Endothelial cell of umbilical vein (primary cell): ENCODE measurements at regions not wholly inside any gene's neighbourhood (a gene's known extent, or its start where the extent isn't known, plus 50 kb on each side); places are given as distances from the start of the nearest gene placed in this dataset.

Source experiments
- BruUV-seq: library from RNA; stranded (reverse); fragments of 400-500 nt; replicated peaks from 2 replicates; lab custom pipeline; 2021; lab: Mats Ljungman, UMichigan
- CTCF ChIA-PET: fragments of 300-600, 350-600 bp; sonication (Branson Sonifier 250); formaldehyde crosslinking; loops from one replicate; lab custom pipeline; 2021; ENCODE audit warnings: antibody characterized with exemption, inconsistent platforms; lab: Charles Lee
- POLR2A ChIA-PET: fragments of 300-600, 350-600 bp; sonication (Branson Sonifier 250); formaldehyde crosslinking; loops from one replicate; lab custom pipeline; 2021; ENCODE audit warnings: antibody characterized with exemption, inconsistent platforms; lab: Charles Lee
- DNase-seq: peaks from one replicate; pipeline ENCODE4 v3.0.0-alpha.2; 2011; ENCODE audit warnings: low read depth, low spot score
- FAIRE-seq: peaks from 2 replicates; lab custom pipeline; 2011; peaks lifted over from hg19 to GRCh38; lab: Jason Lieb, UNC
- H2AFZ ChIP-seq: 2 replicates; pipeline ENCODE4 v1.6.0; 2012; ENCODE audit warnings: low read depth, low read length, control low read depth, inconsistent platforms
- H3K27ac ChIP-seq: 2 replicates; pipeline ENCODE4 v1.5.1; 2011; ENCODE audit warnings: low read depth, mild to moderate bottlenecking, control low read depth, low read length, moderate library complexity; ENCODE audit not compliant: insufficient read depth
- H3K27me3 ChIP-seq, 2 experiments: 2 replicates each; pipeline versions ENCODE4 v1.6.0 to v1.6.1; 2011; ENCODE audit warnings: low read length in 2 of 2, mixed read lengths in 1 of 2; ENCODE audit not compliant: control insufficient read depth in 2 of 2, insufficient read depth in 2 of 2
- H3K36me3 ChIP-seq, 2 experiments: 2 replicates in 1 of 2; 3 replicates in 1 of 2; pipeline ENCODE4 v1.5.1; 2011; ENCODE audit warnings: low read length in 2 of 2, mild to moderate bottlenecking in 1 of 2, moderate library complexity in 1 of 2; ENCODE audit not compliant: control insufficient read depth in 2 of 2, insufficient read depth in 2 of 2; ENCODE audit errors: extremely low read depth in 1 of 2
- H3K4me1 ChIP-seq: 3 replicates; pipeline ENCODE4 v1.5.1; 2011; ENCODE audit warnings: mild to moderate bottlenecking, low read length; ENCODE audit not compliant: control insufficient read depth, insufficient read depth; ENCODE audit errors: extremely low read depth
- H3K4me2 ChIP-seq: 2 replicates; pipeline ENCODE4 v1.6.1; 2011; ENCODE audit warnings: low read length, control low read depth, mixed read lengths; ENCODE audit not compliant: insufficient read depth
- H3K4me3 ChIP-seq, 3 experiments: fragments of 200-600 bp in 1 of 3; sonication (generic), shearing (Covaris generic) in 1 of 3; replicated peaks in 1 of 3; 2 replicates each; pipeline ENCODE4 v1.5.1; 2011 to 2016; ENCODE audit warnings: control low read depth in 3 of 3, low read length in 3 of 3, mild to moderate bottlenecking in 2 of 3, inconsistent platforms in 1 of 3, low read depth in 1 of 3, moderate library complexity in 1 of 3; ENCODE audit not compliant: insufficient read depth in 1 of 3
- H3K79me2 ChIP-seq: 2 replicates; pipeline ENCODE4 v1.6.0; 2012; ENCODE audit warnings: low read length, inconsistent platforms; ENCODE audit not compliant: control insufficient read depth, insufficient read depth
- H3K9ac ChIP-seq: replicated peaks from 2 replicates; pipeline ENCODE3; 2011; ENCODE audit warnings: low read length, control low read depth; ENCODE audit not compliant: insufficient read depth; ENCODE audit errors: extremely low read depth
- H3K9me1 ChIP-seq: replicated peaks from 3 replicates; pipeline ENCODE4 v1.6.0; 2011; ENCODE audit warnings: mild to moderate bottlenecking, low read length; ENCODE audit not compliant: control insufficient read depth, insufficient read depth; ENCODE audit errors: extremely low read depth
- H3K9me3 ChIP-seq: replicated peaks from 2 replicates; pipeline ENCODE4 v1.5.1; 2012; ENCODE audit warnings: low read length, inconsistent platforms; ENCODE audit not compliant: control insufficient read depth, insufficient read depth
- H4K20me1 ChIP-seq: replicated peaks from 2 replicates; pipeline ENCODE3; 2011; ENCODE audit warnings: mild to moderate bottlenecking, low read length; ENCODE audit not compliant: control insufficient read depth, insufficient read depth; ENCODE audit errors: extremely low read depth
- CTCF ChIP-seq, 2 donors: IDR thresholded peaks; 1 replicate in 1 of 2; 2 replicates in 1 of 2; pipeline ENCODE4 v1.5.1; 2011; ENCODE audit warnings: low read length in 2 of 2, mild to moderate bottlenecking in 2 of 2, moderate library complexity in 2 of 2, control low read depth in 1 of 2, inconsistent platforms in 1 of 2, low read depth in 1 of 2; ENCODE audit not compliant: insufficient read depth in 1 of 2; ENCODE audit errors: extremely low read depth in 1 of 2
- EZH2 ChIP-seq: IDR thresholded peaks from 2 replicates; pipeline ENCODE4 v1.6.1; 2012; ENCODE audit warnings: borderline replicate concordance, low read depth, mild to moderate bottlenecking, moderate library complexity, low read length, inconsistent platforms; ENCODE audit not compliant: severe bottlenecking
- FOS ChIP-seq: IDR thresholded peaks from 2 replicates; pipeline ENCODE4 v1.6.1; 2011; ENCODE audit warnings: mild to moderate bottlenecking, low read length, moderate library complexity, borderline replicate concordance; ENCODE audit not compliant: insufficient read depth
- GATA2 ChIP-seq: IDR thresholded peaks from 2 replicates; pipeline ENCODE4 v1.7.0; 2011; ENCODE audit warnings: low read depth, mild to moderate bottlenecking, moderate library complexity, mixed read lengths, low read length; ENCODE audit not compliant: insufficient read length, insufficient read depth
- JUN ChIP-seq: IDR thresholded peaks from 2 replicates; pipeline ENCODE4 v1.6.1; 2011; ENCODE audit warnings: borderline replicate concordance, low read depth; ENCODE audit not compliant: insufficient read length, insufficient read depth
- MAX ChIP-seq: IDR thresholded peaks from 2 replicates; pipeline ENCODE4 v1.6.1; 2011; ENCODE audit not compliant: insufficient read depth, insufficient read length
- MYC ChIP-seq: IDR thresholded peaks from one replicate; pipeline ENCODE4 v1.6.1; 2011; ENCODE audit warnings: mild to moderate bottlenecking, low read depth, low read length
- POLR2A ChIP-seq: IDR thresholded peaks from 2 replicates; pipeline ENCODE4 v1.6.1; 2012; ENCODE audit warnings: low read depth, mild to moderate bottlenecking, control low read depth, low read length
- POLR2AphosphoS5 ChIP-seq: IDR thresholded peaks from 2 replicates; pipeline ENCODE4 v1.6.1; 2012; ENCODE audit warnings: low read depth, mild to moderate bottlenecking, control low read depth, low read length, moderate library complexity; ENCODE audit not compliant: insufficient read depth
- dilution Hi-C: fragments of 300-500 bp; cut with MboI; formaldehyde crosslinking; loops from one replicate; pipeline ENCODE4 v1.15.0; 2019; ENCODE audit warnings: low sequenced_read_pairs; ENCODE audit not compliant: extremely low pct_ligation_motif_present
- intact Hi-C: fragments of 100-400 bp; cut with micrococcal nuclease; formaldehyde crosslinking; loops from one replicate; pipeline ENCODE4 v1.10.0; 2022

- H2AFZ ChIP-seq, result no peak overlapping the region
- TF ChIP-seq JUN, result no peak
- no peak for TF ChIP-seq CTCF (IDR thresholded peaks at IDR 0.05; ENCODE audit: extremely low read depth in 1 of 2, insufficient read depth in 1 of 2, low read depth in 1 of 2, low read length in 2 of 2)
- TF ChIP-seq POLR2A, result no peak
- TF ChIP-seq MAX, result no peak
- TF ChIP-seq EZH2, result no peak
- TF ChIP-seq POLR2AphosphoS5, result no peak
- no peak for TF ChIP-seq GATA2
- TF ChIP-seq MYC, result no peak
- no peak for TF ChIP-seq FOS
- no TSS peak for BruUV-seq
- no peaks in the 10 kb centered on the region for H3K4me1 ChIP-seq
- FAIRE-seq (no peak), DNase-seq (no peak)
- H3K9me1 ChIP-seq, result no peaks in the 10 kb centered on the region
- H3K36me3 ChIP-seq, result no peaks in the 10 kb centered on the region
- H3K9ac ChIP-seq, result no peak overlapping the region
- no peak overlapping the region for H3K27ac ChIP-seq
- H3K79me2 ChIP-seq, result no peaks in the 10 kb centered on the region
- intact Hi-C loops (no loop called here), dilution Hi-C loops (no loop called here)
- no peaks in the 10 kb centered on the region for H3K27me3 ChIP-seq
- no peak overlapping the region for H3K4me2 ChIP-seq
- no peaks in the 10 kb centered on the region for H3K9me3 ChIP-seq
- POLR2A ChIA-PET, result no interaction called here
- no peaks in the 10 kb centered on the region for H4K20me1 ChIP-seq
- no peak overlapping the region for H3K4me3 ChIP-seq
- CTCF ChIA-PET, result no interaction called here
These were observed 186.6 kb upstream of the OPRM1 start for GRCh38 chr6:153852481-153852880.
